ENCODE measurements at regions not wholly inside any gene's neighbourhood (a gene's known extent, or its start where the extent isn't known, plus 50 kb on each side); places are given as distances from the start of the nearest gene placed in this dataset.
"Not testable (repeated sequence)": the region's sequence is repeated elsewhere in the genome, so short reads cannot be mapped to it uniquely, and the experiment has no call there.

DNA sequence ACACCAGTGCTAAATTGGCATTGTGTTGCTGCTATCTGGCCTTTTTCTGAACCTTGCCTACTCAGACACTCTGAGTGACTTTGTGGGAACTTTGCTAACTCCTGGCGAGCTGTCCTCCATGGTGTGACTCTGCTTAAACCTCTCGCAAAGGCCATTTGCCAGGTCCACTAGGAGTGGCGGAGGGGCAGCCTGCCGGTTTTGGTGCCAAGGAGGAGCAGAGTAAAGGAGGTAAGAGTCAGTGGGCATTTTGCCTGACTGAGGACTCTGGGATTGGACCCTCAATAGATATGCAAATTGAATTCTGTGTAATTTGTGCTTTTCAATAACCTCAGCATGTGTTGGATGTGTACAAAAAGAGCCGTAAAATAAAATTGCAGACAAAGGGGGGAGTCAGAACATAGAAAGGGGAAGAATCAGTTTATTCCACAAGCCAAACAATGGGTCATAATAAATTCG is 386.6 kb upstream of the NFIA start:
- no peaks in the 10 kb centered on the region for H3K4me1 ChIP-seq (ENCODE audit: low read length)
- TF ChIP-seq EZH2phosphoT487 (IDR thresholded peaks at IDR 0.05; ENCODE audit: low read depth) = no peak
- TF ChIP-seq CTCF (IDR thresholded peaks at IDR 0.05; ENCODE audit: low read depth, low read length) = no peak
- H3K4me2 ChIP-seq (ENCODE audit: low read length) = no peak overlapping the region
- H3K4me3 ChIP-seq (ENCODE audit: low read length) = no peak overlapping the region
- no peaks in the 10 kb centered on the region for H3K79me2 ChIP-seq (ENCODE audit: low read length)
- no peak overlapping the region for H3K27ac ChIP-seq (ENCODE audit: low read length)
- no peak overlapping the region for H3K9ac ChIP-seq (ENCODE audit: low read length)
- no peaks in the 10 kb centered on the region for H4K20me1 ChIP-seq (ENCODE audit: insufficient read depth, low read length)
- no peaks in the 10 kb centered on the region for H3K27me3 ChIP-seq (ENCODE audit: low read depth, low read length)
- H3K36me3 ChIP-seq (replicated peaks; ENCODE audit: low read depth, low read length) = no peaks in the 10 kb centered on the region
- H3K9me3 ChIP-seq (ENCODE audit: insufficient read depth, low read length) = no peaks in the 10 kb centered on the region
- no peak overlapping the region for H2AFZ ChIP-seq (ENCODE audit: low read depth, low read length)

DNA sequence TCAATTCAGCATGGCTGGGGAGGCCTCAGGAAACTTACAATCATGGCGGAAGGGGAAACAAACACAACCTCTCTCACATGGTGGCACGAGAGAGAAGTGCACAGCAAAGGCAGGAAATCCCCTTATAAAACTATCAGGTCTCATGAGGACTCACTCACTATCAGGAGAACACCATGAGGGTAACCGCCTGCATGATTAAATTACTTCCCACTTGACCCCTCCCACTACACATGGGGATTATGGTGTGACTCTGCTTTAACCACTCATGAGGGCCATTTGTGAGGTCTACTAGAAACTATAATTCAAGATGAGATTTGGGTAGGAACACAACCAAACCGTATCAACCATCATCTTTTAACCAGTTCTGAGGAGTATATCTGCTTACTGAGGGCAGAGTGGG is 387.4 kb upstream of the NFIA start:
- H3K4me3 ChIP-seq (ENCODE audit: low read length) = no peak overlapping the region
- H3K9ac ChIP-seq (ENCODE audit: low read length) = no peak overlapping the region
- H3K4me2 ChIP-seq (ENCODE audit: low read length) = no peak overlapping the region
- H3K27ac ChIP-seq (ENCODE audit: low read length) = no peak overlapping the region
- H4K20me1 ChIP-seq (ENCODE audit: insufficient read depth, low read length) = no peaks in the 10 kb centered on the region
- no peaks in the 10 kb centered on the region for H3K4me1 ChIP-seq (ENCODE audit: low read length)
- H3K9me3 ChIP-seq (ENCODE audit: insufficient read depth, low read length) = no peaks in the 10 kb centered on the region
- no peak for TF ChIP-seq EZH2phosphoT487 (IDR thresholded peaks at IDR 0.05; ENCODE audit: low read depth)
- no peak for TF ChIP-seq CTCF (IDR thresholded peaks at IDR 0.05; ENCODE audit: low read depth, low read length)
- H3K36me3 ChIP-seq (replicated peaks; ENCODE audit: low read depth, low read length) = no peaks in the 10 kb centered on the region
- H3K27me3 ChIP-seq (ENCODE audit: low read depth, low read length) = no peaks in the 10 kb centered on the region
- no peaks in the 10 kb centered on the region for H3K79me2 ChIP-seq (ENCODE audit: low read length)
- H2AFZ ChIP-seq (ENCODE audit: low read depth, low read length) = no peak overlapping the region

- Histone ChIP-seq H2AFZ (ENCODE audit: low read depth, low read length) (no peak overlapping the region), H3K4me3 (ENCODE audit: low read length) (no peak overlapping the region), H3K27ac (ENCODE audit: low read length) (no peak overlapping the region), H3K9ac (ENCODE audit: low read length) (no peak overlapping the region), H3K27me3 (ENCODE audit: low read depth, low read length) (no peaks in the 10 kb centered on the region), H3K79me2 (ENCODE audit: low read length) (no peaks in the 10 kb centered on the region), H3K4me1 (ENCODE audit: low read length) (no peaks in the 10 kb centered on the region), H3K36me3 (replicated peaks; ENCODE audit: low read depth, low read length) (no peaks in the 10 kb centered on the region), H4K20me1 (ENCODE audit: insufficient read depth, low read length) (no peaks in the 10 kb centered on the region), H3K9me3 (ENCODE audit: insufficient read depth, low read length) (no peaks in the 10 kb centered on the region), H3K4me2 (ENCODE audit: low read length) (no peak overlapping the region)
- TF ChIP-seq CTCF (IDR thresholded peaks at IDR 0.05; ENCODE audit: low read depth, low read length) (no peak), EZH2phosphoT487 (IDR thresholded peaks at IDR 0.05; ENCODE audit: low read depth) (no peak)
Measured at GRCh38 chr1:60692031-60692430, 390.3 kb upstream of the NFIA start.

- H3K79me2 ChIP-seq (ENCODE audit: low read length); H4K20me1 ChIP-seq (ENCODE audit: insufficient read depth, low read length); H3K9ac ChIP-seq (ENCODE audit: low read length); H3K4me2 ChIP-seq (ENCODE audit: low read length); H3K4me3 ChIP-seq (ENCODE audit: low read length); H3K27me3 ChIP-seq (ENCODE audit: low read depth, low read length); H3K4me1 ChIP-seq (ENCODE audit: low read length); H3K27ac ChIP-seq (ENCODE audit: low read length); H3K9me3 ChIP-seq (ENCODE audit: insufficient read depth, low read length); H3K36me3 ChIP-seq (replicated peaks; ENCODE audit: low read depth, low read length); H2AFZ ChIP-seq (ENCODE audit: low read depth, low read length): not testable (repeated sequence)
Measured at GRCh38 chr1:60688221-60688620, 394.1 kb upstream of the NFIA start.

Data from OCI-LY3 (cell line).